ENCODE measurements at regions not wholly inside any gene's neighbourhood (a gene's known extent, or its start where the extent isn't known, plus 50 kb on each side); places are given as distances from the start of the nearest gene placed in this dataset.

DNA sequence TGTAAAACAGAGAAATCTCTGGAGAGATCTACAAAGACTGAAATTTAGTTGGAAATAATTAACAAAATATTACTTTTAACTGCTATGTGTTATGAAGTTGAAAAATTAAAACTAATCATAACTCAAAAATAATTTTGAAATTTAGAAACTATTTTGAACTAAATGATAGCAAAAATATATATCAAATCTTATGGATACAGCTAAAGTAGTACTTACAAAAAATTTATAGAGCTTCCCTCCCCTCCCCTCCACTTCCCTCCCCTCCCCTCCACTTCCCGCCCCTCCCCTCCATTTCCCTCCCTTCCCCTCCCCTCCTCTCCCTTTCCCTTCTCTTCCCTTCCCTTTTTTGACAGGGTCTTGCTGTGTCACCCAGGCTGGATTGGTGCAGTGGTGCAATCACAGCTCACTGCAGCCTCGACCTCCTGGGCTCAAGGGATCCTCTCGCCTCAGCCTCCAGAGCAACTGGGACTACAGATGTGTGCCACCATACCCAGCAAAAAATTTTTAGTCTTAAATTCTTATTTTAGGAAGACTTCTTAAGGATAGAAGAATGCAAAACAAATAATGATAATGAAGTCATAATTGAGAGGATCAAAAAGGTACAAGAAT is 87.2 kb upstream of the RGS17 start:
- H3K36me3 ChIP-seq (ENCODE audit: control insufficient read depth, insufficient read depth, low read length) = no peaks in the 10 kb centered on the region
- TF ChIP-seq, protein P1, sequence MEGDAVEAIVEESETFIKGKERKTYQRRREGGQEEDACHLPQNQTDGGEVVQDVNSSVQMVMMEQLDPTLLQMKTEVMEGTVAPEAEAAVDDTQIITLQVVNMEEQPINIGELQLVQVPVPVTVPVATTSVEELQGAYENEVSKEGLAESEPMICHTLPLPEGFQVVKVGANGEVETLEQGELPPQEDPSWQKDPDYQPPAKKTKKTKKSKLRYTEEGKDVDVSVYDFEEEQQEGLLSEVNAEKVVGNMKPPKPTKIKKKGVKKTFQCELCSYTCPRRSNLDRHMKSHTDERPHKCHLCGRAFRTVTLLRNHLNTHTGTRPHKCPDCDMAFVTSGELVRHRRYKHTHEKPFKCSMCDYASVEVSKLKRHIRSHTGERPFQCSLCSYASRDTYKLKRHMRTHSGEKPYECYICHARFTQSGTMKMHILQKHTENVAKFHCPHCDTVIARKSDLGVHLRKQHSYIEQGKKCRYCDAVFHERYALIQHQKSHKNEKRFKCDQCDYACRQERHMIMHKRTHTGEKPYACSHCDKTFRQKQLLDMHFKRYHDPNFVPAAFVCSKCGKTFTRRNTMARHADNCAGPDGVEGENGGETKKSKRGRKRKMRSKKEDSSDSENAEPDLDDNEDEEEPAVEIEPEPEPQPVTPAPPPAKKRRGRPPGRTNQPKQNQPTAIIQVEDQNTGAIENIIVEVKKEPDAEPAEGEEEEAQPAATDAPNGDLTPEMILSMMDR (conservative IDR thresholded peaks at IDR 0.05 in 1 of 2, IDR thresholded peaks at IDR 0.05 in 1 of 2; ENCODE audit: low read depth in 1 of 2, low read length in 2 of 2) = no peak
- no peak for TF ChIP-seq EZH2 (IDR thresholded peaks at IDR 0.05; ENCODE audit: low read length, missing control alignments)
- no peaks in the 10 kb centered on the region for H4K20me1 ChIP-seq (ENCODE audit: control insufficient read depth, extremely low read depth, insufficient read depth, low read length)
- no peaks in the 10 kb centered on the region for H3K9me3 ChIP-seq (ENCODE audit: control insufficient read depth, insufficient read depth, low read depth, low read length)
- H2AFZ ChIP-seq (ENCODE audit: low read length) = no peak overlapping the region
- no peaks in the 10 kb centered on the region for H3K4me1 ChIP-seq (ENCODE audit: control insufficient read depth, extremely low read depth, insufficient read depth, low read length)
- H3K79me2 ChIP-seq (ENCODE audit: control insufficient read depth, insufficient read depth, low read length) = no peaks in the 10 kb centered on the region
- no peak overlapping the region for H3K4me3 ChIP-seq (replicated peaks in 1 of 4; ENCODE audit: control extremely low read depth in 1 of 4, insufficient read depth in 1 of 4, low read depth in 3 of 4, low read length in 4 of 4)
- DNase-seq (ENCODE audit: low read depth in 2 of 2) = no peak
- no peaks in the 10 kb centered on the region for H3K27me3 ChIP-seq (ENCODE audit: control insufficient read depth, insufficient read depth, low read length)
- no peak overlapping the region for H3K4me2 ChIP-seq (ENCODE audit: extremely low read depth, insufficient read depth, low read length)
- no peak overlapping the region for H3K9ac ChIP-seq (ENCODE audit: insufficient read depth, low read length)
- no peak overlapping the region for H3K27ac ChIP-seq (ENCODE audit: insufficient read depth, low read length)

GRCh38 chr6:153216789-153217188 is 85.7 kb upstream of the RGS17 start:
- no peak overlapping the region for H3K4me3 ChIP-seq (replicated peaks in 1 of 4; ENCODE audit: control extremely low read depth in 1 of 4, insufficient read depth in 1 of 4, low read depth in 3 of 4, low read length in 4 of 4)
- no peaks in the 10 kb centered on the region for H3K4me1 ChIP-seq (ENCODE audit: control insufficient read depth, extremely low read depth, insufficient read depth, low read length)
- H4K20me1 ChIP-seq (ENCODE audit: control insufficient read depth, extremely low read depth, insufficient read depth, low read length) = no peaks in the 10 kb centered on the region
- no peak for DNase-seq (ENCODE audit: low read depth in 2 of 2)
- no peaks in the 10 kb centered on the region for H3K9me3 ChIP-seq (ENCODE audit: control insufficient read depth, insufficient read depth, low read depth, low read length)
- H3K27ac ChIP-seq (ENCODE audit: insufficient read depth, low read length) = no peak overlapping the region
- no peak for TF ChIP-seq EZH2 (IDR thresholded peaks at IDR 0.05; ENCODE audit: low read length, missing control alignments)
- TF ChIP-seq, protein P1 (conservative IDR thresholded peaks at IDR 0.05 in 1 of 2, IDR thresholded peaks at IDR 0.05 in 1 of 2; ENCODE audit: low read depth in 1 of 2, low read length in 2 of 2) = no peak
- H3K27me3 ChIP-seq (ENCODE audit: control insufficient read depth, insufficient read depth, low read length) = no peaks in the 10 kb centered on the region
- H2AFZ ChIP-seq (ENCODE audit: low read length) = no peak overlapping the region
- no peak overlapping the region for H3K9ac ChIP-seq (ENCODE audit: insufficient read depth, low read length)
- no peaks in the 10 kb centered on the region for H3K36me3 ChIP-seq (ENCODE audit: control insufficient read depth, insufficient read depth, low read length)
- no peaks in the 10 kb centered on the region for H3K79me2 ChIP-seq (ENCODE audit: control insufficient read depth, insufficient read depth, low read length)
- H3K4me2 ChIP-seq (ENCODE audit: extremely low read depth, insufficient read depth, low read length) = no peak overlapping the region

GRCh38 chr6:153215242-153215641 is 84.2 kb upstream of the RGS17 start:
- no peak for TF ChIP-seq EZH2 (IDR thresholded peaks at IDR 0.05; ENCODE audit: low read length, missing control alignments)
- TF ChIP-seq, protein P1 (conservative IDR thresholded peaks at IDR 0.05 in 1 of 2, IDR thresholded peaks at IDR 0.05 in 1 of 2; ENCODE audit: low read depth in 1 of 2, low read length in 2 of 2) = peak in 1 of 2 donors; percentile 7
- no peaks in the 10 kb centered on the region for H3K27me3 ChIP-seq (ENCODE audit: control insufficient read depth, insufficient read depth, low read length)
- peak overlapping the region; percentile 49 for H2AFZ ChIP-seq (ENCODE audit: low read length)
- H3K4me1 ChIP-seq (ENCODE audit: control insufficient read depth, extremely low read depth, insufficient read depth, low read length) = no peaks in the 10 kb centered on the region
- no peaks in the 10 kb centered on the region for H3K36me3 ChIP-seq (ENCODE audit: control insufficient read depth, insufficient read depth, low read length)
- H3K9ac ChIP-seq (ENCODE audit: insufficient read depth, low read length) = no peak overlapping the region
- no peak overlapping the region for H3K27ac ChIP-seq (ENCODE audit: insufficient read depth, low read length)
- no peaks in the 10 kb centered on the region for H3K79me2 ChIP-seq (ENCODE audit: control insufficient read depth, insufficient read depth, low read length)
- H4K20me1 ChIP-seq (ENCODE audit: control insufficient read depth, extremely low read depth, insufficient read depth, low read length) = no peaks in the 10 kb centered on the region
- no peak overlapping the region for H3K4me2 ChIP-seq (ENCODE audit: extremely low read depth, insufficient read depth, low read length)
- H3K4me3 ChIP-seq (replicated peaks in 1 of 4; ENCODE audit: control extremely low read depth in 1 of 4, insufficient read depth in 1 of 4, low read depth in 3 of 4, low read length in 4 of 4) = no peak overlapping the region
- no peaks in the 10 kb centered on the region for H3K9me3 ChIP-seq (ENCODE audit: control insufficient read depth, insufficient read depth, low read depth, low read length)
- peak in 1 of 2 donors; percentile 34 for DNase-seq (ENCODE audit: low read depth in 2 of 2)

Data from fibroblast of lung (primary cell).